HG02763 (cell line): ENCODE measurements at regions not wholly inside any gene's neighbourhood (a gene's known extent, or its start where the extent isn't known, plus 50 kb on each side); places are given as distances from the start of the nearest gene placed in this dataset.

Experiments
- ATAC-seq: cut with Tn5 transposase; IDR thresholded peaks from one replicate; pipeline ENCODE4 v1.9.1; 2021; ENCODE audit warnings: mild to moderate bottlenecking, moderate library complexity; ENCODE audit not compliant: unreplicated experiment

GRCh38 chr4:127071443-127071842, 561.3 kb upstream of the INTU start:
- no peak for ATAC-seq

GRCh38 chr4:127080141-127080540, 552.6 kb upstream of the INTU start:
- ATAC-seq: no peak

- ATAC-seq: no peak
These were observed 551.7 kb upstream of the INTU start for GRCh38 chr4:127081041-127081440.

GRCh38 chr4:127082986-127083385, 549.8 kb upstream of the INTU start:
- ATAC-seq: no peak

- ATAC-seq: no peak
These were observed 548.1 kb upstream of the INTU start for GRCh38 chr4:127084666-127085065.

- ATAC-seq: no peak
These were observed 535.7 kb upstream of the INTU start for GRCh38 chr4:127097061-127097460.

GRCh38 chr4:127102361-127102760, 530.4 kb upstream of the INTU start:
- no peak for ATAC-seq

GRCh38 chr4:127103681-127104115, 529.1 kb upstream of the INTU start:
- no peak for ATAC-seq

- no peak for ATAC-seq
These were observed 518.9 kb upstream of the INTU start for GRCh38 chr4:127113844-127114362.

- no peak for ATAC-seq
These were observed 514.1 kb upstream of the INTU start for GRCh38 chr4:127118681-127119080.

- no peak for ATAC-seq
These were observed 512.2 kb upstream of the INTU start for GRCh38 chr4:127120441-127121090.

GRCh38 chr4:127124919-127125318, 507.8 kb upstream of the INTU start:
- no peak for ATAC-seq

- ATAC-seq: no peak
These were observed 506.0 kb upstream of the INTU start for GRCh38 chr4:127126718-127127117.

- no peak for ATAC-seq
These were observed 501.2 kb upstream of the INTU start for GRCh38 chr4:127131527-127131926.

GRCh38 chr4:127134490-127134889, 498.3 kb upstream of the INTU start:
- no peak for ATAC-seq

- ATAC-seq: no peak
These were observed 494.2 kb upstream of the INTU start for GRCh38 chr4:127138586-127138985.

- ATAC-seq: no peak
These were observed 492.9 kb upstream of the INTU start for GRCh38 chr4:127139788-127140286.

GRCh38 chr4:127140306-127140705, 492.5 kb upstream of the INTU start:
- ATAC-seq: no peak

GRCh38 chr4:127141856-127142255, 490.9 kb upstream of the INTU start:
- no peak for ATAC-seq

- no peak for ATAC-seq
These were observed 489.1 kb upstream of the INTU start for GRCh38 chr4:127143460-127144195.

GRCh38 chr4:127145006-127145540, 487.7 kb upstream of the INTU start:
- no peak for ATAC-seq

GRCh38 chr4:127148165-127148564, 484.6 kb upstream of the INTU start:
- no peak for ATAC-seq
